Erythroblast (primary cell): ENCODE measurements at regions not wholly inside any gene's neighbourhood (a gene's known extent, or its start where the extent isn't known, plus 50 kb on each side); places are given as distances from the start of the nearest gene placed in this dataset.
A peak's percentile ranks its signal among the peaks of the same experiment; 100 is the strongest.
"Not testable (repeated sequence)": the region's sequence is repeated elsewhere in the genome, so short reads cannot be mapped to it uniquely, and the experiment has no call there.

Experiments used
- DNase-seq, 2 experiments: peaks; one replicate each; lab custom pipeline; 2025; lab: John Stamatoyannopoulos, UW
- GATA1 ChIP-seq: IDR thresholded peaks from 2 replicates; pipeline ENCODE4 v1.6.1; 2011; ENCODE audit warnings: low read depth, mild to moderate bottlenecking, control low read depth, low read length, moderate library complexity
- POLR2A ChIP-seq: IDR thresholded peaks from 2 replicates; pipeline ENCODE4 v1.6.1; 2011; ENCODE audit warnings: mild to moderate bottlenecking, low read length

- TF ChIP-seq GATA1 (no peak), POLR2A (no peak)
- no peak for DNase-seq
Measured at GRCh38 chr14:21884995-21885394, 211.4 kb upstream of the OR4E1 start.

- no peak for TF ChIP-seq POLR2A
- TF ChIP-seq GATA1: no peak
- DNase-seq: no peak
Measured at GRCh38 chr14:21882226-21882625, 208.6 kb upstream of the OR4E1 start.

DNA sequence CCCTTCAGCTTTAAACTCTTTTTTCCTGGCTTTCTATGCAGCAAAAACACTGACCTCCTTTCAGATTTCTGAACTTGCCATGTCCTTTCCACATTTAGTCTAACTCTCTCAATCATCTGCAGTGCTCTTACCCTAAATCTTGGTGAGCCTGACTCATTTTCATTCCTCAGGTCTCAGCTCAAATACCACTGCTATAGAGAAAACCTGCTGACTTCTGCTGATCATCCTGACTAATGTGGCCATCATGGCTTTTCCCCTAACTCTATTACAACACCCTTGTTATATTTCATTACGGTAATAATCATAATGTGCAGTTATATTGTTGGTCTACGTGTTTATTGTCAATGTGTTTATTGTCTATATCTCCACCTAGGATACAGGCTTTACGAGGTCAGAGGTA is 207.3 kb upstream of the OR4E1 start:
- DNase-seq: no peak
- no peak for TF ChIP-seq POLR2A
- TF ChIP-seq GATA1: no peak

GRCh38 chr14:21875791-21876190 is 202.2 kb upstream of the OR4E1 start:
- DNase-seq: no peak
- TF ChIP-seq POLR2A (no peak), GATA1 (no peak)

DNA sequence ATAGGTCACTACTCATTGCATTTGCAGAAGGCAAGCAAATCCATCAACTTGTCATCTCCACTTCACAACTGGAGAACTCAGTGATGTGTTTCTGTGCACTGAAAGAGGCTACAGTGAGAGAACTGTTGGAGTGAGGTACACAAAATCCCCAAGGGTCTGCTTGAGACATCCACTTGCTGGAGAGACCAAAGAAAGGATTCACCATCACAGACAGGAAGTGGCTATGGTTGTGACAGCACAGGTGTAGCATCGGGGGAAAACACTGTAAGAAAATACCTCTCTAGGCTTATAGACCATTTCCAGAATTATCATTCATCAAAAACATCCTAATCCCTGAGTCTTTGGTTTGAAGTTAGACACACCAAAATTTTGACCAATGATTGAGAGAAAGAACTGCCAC is 201.3 kb upstream of the OR4E1 start:
- TF ChIP-seq GATA1: no peak
- TF ChIP-seq POLR2A: no peak
- no peak for DNase-seq

- TF ChIP-seq POLR2A: no peak
- TF ChIP-seq GATA1: no peak
- no peak for DNase-seq
Measured at GRCh38 chr14:21874167-21874566, 200.5 kb upstream of the OR4E1 start.

DNA sequence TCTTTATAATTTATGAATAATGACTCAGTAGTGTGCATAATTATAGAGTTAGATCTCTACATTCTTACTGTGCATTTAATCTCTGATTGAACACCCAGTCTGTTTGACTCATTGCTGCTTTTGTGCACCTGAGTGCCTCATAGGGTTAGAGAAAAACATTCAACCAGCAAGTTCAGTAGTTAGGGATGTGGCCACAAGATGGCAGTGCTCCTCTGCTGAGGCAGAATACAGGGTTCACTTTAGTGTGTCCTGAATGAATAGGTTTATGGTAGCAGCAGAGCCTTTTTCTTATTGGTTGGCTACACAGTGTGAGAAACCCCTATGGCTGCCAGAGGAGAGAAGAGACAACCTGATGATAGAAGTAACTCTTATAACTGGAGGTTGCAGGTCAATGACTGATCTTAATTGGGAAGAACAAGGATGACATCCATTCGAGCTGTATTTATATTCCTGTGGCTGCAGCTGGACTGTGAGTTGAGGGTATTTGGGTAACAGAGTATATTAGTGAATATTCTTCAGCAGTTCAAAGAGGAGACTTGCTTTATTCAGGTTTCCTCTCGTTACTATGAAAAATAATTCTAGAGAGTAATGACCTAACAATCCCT is 194.9 kb upstream of the OR4E1 start:
- TF ChIP-seq POLR2A (no peak), GATA1 (no peak)

GRCh38 chr14:21867541-21867940 is 193.9 kb upstream of the OR4E1 start:
- no peak for DNase-seq
- TF ChIP-seq GATA1 (no peak), POLR2A (no peak)

More for the DNA sequence above, 194.9 kb upstream of the OR4E1 start:
- DNase-seq: peak; percentile 47 to 68

GRCh38 chr14:21866479-21866878 is 192.9 kb upstream of the OR4E1 start:
- no peak for DNase-seq
- TF ChIP-seq POLR2A (no peak), GATA1 (no peak)

GRCh38 chr14:21863289-21863688 is 189.7 kb upstream of the OR4E1 start:
- DNase-seq: no peak
- no peak for TF ChIP-seq POLR2A
- TF ChIP-seq GATA1: no peak

DNA sequence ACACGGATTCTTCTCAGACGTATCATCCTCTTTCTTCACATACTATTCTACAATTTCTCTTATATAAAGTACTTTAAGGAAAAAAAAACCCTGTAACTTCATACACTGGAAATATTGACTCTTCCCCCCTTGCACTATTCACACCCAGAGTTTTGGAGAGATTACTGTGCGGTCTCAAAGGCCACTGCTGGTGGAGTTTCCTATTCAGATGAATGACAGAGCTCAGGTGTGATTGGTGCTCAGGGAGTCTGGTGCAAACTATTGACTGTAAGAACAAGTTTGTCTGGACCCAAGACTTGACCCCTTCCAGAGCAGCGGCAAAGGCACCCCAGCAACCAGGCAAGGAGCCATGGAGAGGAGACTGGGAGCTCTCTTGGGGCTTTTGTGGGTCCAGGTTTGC is 187.5 kb upstream of the OR4E1 start:
- no peak for DNase-seq
- TF ChIP-seq GATA1: no peak
- no peak for TF ChIP-seq POLR2A

- TF ChIP-seq POLR2A (no peak), GATA1 (no peak)
- DNase-seq: peak; percentile 50 to 73
Measured at GRCh38 chr14:21860172-21860571, 186.6 kb upstream of the OR4E1 start.

DNA sequence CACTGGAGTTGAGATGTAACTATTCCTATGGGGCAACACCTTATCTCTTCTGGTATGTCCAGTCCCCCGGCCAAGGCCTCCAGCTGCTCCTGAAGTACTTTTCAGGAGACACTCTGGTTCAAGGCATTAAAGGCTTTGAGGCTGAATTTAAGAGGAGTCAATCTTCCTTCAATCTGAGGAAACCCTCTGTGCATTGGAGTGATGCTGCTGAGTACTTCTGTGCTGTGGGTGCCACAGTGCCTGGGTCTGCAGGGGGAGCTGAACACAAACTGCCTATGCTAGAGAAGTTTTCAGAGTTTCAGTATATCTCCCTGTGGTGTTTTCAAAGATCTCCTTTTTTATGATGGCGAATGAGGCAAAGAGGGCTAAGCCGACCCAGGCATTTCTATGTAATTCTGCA is 179.2 kb upstream of the OR4E1 start:
- DNase-seq: peak in 1 of 2 experiments; percentile 13

GRCh38 chr14:21852061-21852664 is 178.5 kb upstream of the OR4E1 start:
- peak; percentile 63 to 74 for DNase-seq
- no peak for TF ChIP-seq GATA1
- TF ChIP-seq POLR2A: no peak

More for the DNA sequence above, 179.2 kb upstream of the OR4E1 start:
- TF ChIP-seq POLR2A: no peak
- TF ChIP-seq GATA1: no peak

DNA sequence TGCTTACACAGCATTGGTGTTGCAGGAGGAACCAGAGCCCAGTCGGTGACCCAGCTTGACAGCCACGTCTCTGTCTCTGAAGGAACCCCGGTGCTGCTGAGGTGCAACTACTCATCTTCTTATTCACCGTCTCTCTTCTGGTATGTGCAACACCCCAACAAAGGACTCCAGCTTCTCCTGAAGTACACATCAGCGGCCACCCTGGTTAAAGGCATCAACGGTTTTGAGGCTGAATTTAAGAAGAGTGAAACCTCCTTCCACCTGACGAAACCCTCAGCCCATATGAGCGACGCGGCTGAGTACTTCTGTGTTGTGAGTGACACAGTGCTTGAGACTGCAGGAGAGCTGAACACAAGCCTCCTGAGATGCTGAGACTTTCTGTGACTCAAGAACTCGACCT is 173.3 kb upstream of the OR4E1 start:
- not testable (repeated sequence) for DNase-seq
